Transverse colon (tissue), 4 donors: ENCODE measurements at regions not wholly inside any gene's neighbourhood (a gene's known extent, or its start where the extent isn't known, plus 50 kb on each side); places are given as distances from the start of the nearest gene placed in this dataset.

Source experiments
- CTCF ChIP-seq, 5 experiments: fragments of 200-600 bp in 3 of 5; fragments of 450-650 bp in 2 of 5; sonication (generic) in 3 of 5; IDR thresholded peaks; 1 replicate in 2 of 5; 2 replicates in 3 of 5; pipeline ENCODE4 v1.5.1; 2016 to 2017; ENCODE audit warnings: antibody characterized with exemption in 5 of 5, inconsistent platforms in 3 of 5, mild to moderate bottlenecking in 2 of 5, moderate library complexity in 1 of 5
- POLR2AphosphoS5 ChIP-seq, 3 donors: sonication (generic); formaldehyde crosslinking; IDR thresholded peaks; one replicate each; pipeline ENCODE4 v1.6.1; 2016; ENCODE audit warnings: antibody characterized with exemption in 3 of 3

- TF ChIP-seq POLR2AphosphoS5 (IDR thresholded peaks at IDR 0.05) (no peak), CTCF (IDR thresholded peaks at IDR 0.05) (no peak)
These were observed 452.2 kb downstream of the PCDH11X start for GRCh38 chrX:92231391-92231790.
